ENCODE measurements at regions not wholly inside any gene's neighbourhood (a gene's known extent, or its start where the extent isn't known, plus 50 kb on each side); places are given as distances from the start of the nearest gene placed in this dataset.

DNA sequence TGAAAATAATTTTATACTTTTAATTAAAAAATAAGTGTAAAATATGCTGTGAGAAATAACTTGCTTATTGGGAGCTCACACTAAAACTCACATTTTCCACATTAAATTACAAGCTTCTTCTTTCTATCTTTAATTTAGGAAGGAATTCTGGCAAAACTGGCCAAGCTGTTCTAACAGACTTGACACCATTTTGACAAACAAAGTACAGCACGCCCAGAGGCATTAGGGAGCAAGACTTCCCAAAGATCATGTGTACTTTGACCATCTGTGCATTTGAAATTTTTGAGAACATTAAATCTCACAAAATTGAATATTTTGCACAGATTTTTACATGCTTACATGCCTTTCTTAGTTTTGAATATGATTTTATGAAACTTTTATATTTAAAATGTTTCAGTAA, 1288.4 kb upstream of the CADM2 start:
- no peaks in the 10 kb centered on the region for H3K9me3 ChIP-seq
- H3K27me3 ChIP-seq: no peaks in the 10 kb centered on the region
- no peaks in the 10 kb centered on the region for H3K36me3 ChIP-seq
- DNase-seq (ENCODE audit: low spot score in 2 of 2): no peak
- 82% methylated on average over 1 of the region's 1 CpG for WGBS
- no peak overlapping the region for H3K27ac ChIP-seq
- TF ChIP-seq EP300 (IDR thresholded peaks at IDR 0.05) (no peak), POLR2A (IDR thresholded peaks at IDR 0.05) (no peak), POLR2AphosphoS5 (IDR thresholded peaks at IDR 0.05) (no peak)
- TF ChIP-seq, protein P1, sequence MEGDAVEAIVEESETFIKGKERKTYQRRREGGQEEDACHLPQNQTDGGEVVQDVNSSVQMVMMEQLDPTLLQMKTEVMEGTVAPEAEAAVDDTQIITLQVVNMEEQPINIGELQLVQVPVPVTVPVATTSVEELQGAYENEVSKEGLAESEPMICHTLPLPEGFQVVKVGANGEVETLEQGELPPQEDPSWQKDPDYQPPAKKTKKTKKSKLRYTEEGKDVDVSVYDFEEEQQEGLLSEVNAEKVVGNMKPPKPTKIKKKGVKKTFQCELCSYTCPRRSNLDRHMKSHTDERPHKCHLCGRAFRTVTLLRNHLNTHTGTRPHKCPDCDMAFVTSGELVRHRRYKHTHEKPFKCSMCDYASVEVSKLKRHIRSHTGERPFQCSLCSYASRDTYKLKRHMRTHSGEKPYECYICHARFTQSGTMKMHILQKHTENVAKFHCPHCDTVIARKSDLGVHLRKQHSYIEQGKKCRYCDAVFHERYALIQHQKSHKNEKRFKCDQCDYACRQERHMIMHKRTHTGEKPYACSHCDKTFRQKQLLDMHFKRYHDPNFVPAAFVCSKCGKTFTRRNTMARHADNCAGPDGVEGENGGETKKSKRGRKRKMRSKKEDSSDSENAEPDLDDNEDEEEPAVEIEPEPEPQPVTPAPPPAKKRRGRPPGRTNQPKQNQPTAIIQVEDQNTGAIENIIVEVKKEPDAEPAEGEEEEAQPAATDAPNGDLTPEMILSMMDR (IDR thresholded peaks at IDR 0.05): no peak
- H3K4me1 ChIP-seq: no peaks in the 10 kb centered on the region
- H3K4me3 ChIP-seq: no peak overlapping the region

DNA sequence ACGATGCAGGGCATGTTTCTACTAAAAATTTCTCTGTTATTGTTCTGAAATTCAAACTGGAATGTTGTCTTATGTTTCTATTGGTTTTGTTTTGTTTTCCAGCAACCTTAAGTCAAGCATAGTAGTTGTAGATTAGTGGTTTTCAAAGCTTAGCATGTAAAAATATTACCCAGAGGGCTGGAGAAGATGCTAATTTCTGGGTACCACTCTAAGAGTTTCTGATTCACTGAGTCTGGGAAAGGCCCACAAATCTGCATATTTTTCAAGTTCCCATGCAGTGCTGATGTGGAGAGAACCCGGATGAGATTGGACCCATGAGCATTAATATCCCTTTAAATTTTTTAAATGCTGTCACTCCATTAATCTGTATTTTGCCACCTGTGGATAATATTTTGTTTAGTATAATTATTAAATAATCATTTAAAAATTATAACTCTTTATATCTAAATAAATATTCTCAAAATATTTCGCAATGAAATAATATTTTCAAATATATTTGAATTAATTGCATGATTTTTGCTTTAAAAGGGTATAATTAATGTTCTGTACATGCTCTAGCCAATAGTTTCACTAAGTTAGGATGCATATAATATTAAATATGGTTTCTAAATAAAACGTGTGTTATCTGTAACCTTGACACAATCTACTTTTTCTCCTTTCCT, 1274.7 kb upstream of the CADM2 start:
- H3K9me3 ChIP-seq: no peaks in the 10 kb centered on the region
- no peak overlapping the region for H3K27ac ChIP-seq
- no peak overlapping the region for H3K4me3 ChIP-seq
- TF ChIP-seq EP300 (IDR thresholded peaks at IDR 0.05) (no peak), POLR2A (IDR thresholded peaks at IDR 0.05) (no peak), POLR2AphosphoS5 (IDR thresholded peaks at IDR 0.05) (no peak)
- TF ChIP-seq, protein P1 (IDR thresholded peaks at IDR 0.05): no peak
- DNase-seq (ENCODE audit: low spot score in 2 of 2): no peak
- no peaks in the 10 kb centered on the region for H3K27me3 ChIP-seq
- no peaks in the 10 kb centered on the region for H3K4me1 ChIP-seq
- no peaks in the 10 kb centered on the region for H3K36me3 ChIP-seq
- WGBS: 55% methylated on average over 4 of the region's 4 CpGs

DNA sequence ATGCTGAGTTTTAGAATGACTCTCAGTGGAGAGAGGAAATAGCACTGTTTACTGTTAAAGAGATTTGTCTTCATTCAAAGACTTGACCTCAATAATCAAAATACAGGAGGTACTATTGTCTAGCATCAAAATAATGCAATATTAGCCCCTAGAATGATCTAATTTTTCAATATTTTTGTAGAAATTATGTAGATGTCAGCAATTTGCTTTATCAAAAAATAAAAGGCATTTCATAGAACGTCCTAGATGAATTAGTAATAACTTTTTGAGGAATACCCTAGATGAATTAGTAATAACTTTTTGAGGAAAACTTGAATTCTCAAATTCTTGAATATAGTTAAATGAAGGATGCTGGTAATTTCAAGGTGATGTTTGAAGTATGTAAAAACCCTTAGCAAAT, 1252.1 kb upstream of the CADM2 start:
- H3K27me3 ChIP-seq: no peaks in the 10 kb centered on the region
- H3K36me3 ChIP-seq: no peaks in the 10 kb centered on the region
- TF ChIP-seq EP300 (IDR thresholded peaks at IDR 0.05): no peak
- no peaks in the 10 kb centered on the region for H3K4me1 ChIP-seq
- H3K4me3 ChIP-seq: no peak overlapping the region
- WGBS: 44% methylated on average over 1 of the region's 1 CpG
- DNase-seq (ENCODE audit: low spot score in 2 of 2): no peak
- no peak overlapping the region for H3K27ac ChIP-seq
- H3K9me3 ChIP-seq: no peaks in the 10 kb centered on the region

DNA sequence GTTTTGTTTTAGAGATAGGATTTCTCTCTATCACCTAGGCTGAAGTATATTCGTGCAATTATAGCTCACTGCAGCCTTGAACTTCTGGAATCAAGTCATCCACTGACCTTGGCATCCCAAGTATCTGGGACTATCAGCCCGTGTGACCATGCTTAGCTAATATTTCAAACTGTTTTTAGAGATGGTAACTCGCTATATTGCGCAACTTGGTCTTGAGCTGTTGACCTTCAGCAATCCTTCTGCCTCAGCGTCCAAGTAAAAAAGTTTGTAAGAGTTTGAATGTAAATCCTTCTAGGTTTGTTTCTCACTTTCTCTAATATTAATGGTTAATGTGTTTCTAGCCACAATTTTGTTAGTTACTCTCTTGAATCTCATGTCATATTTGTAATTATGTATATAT, 1243.5 kb upstream of the CADM2 start:
- Histone ChIP-seq H3K4me1 (no peaks in the 10 kb centered on the region), H3K9me3 (no peaks in the 10 kb centered on the region), H3K36me3 (no peaks in the 10 kb centered on the region), H3K4me3 (no peak overlapping the region), H3K27me3 (no peaks in the 10 kb centered on the region), H3K27ac (no peak overlapping the region)
- TF ChIP-seq, protein P1 (IDR thresholded peaks at IDR 0.05): no peak
- TF ChIP-seq EP300 (IDR thresholded peaks at IDR 0.05): no peak
- 63% methylated on average over 5 of the region's 5 CpGs for WGBS
- DNase-seq (ENCODE audit: low spot score in 2 of 2): no peak

DNA sequence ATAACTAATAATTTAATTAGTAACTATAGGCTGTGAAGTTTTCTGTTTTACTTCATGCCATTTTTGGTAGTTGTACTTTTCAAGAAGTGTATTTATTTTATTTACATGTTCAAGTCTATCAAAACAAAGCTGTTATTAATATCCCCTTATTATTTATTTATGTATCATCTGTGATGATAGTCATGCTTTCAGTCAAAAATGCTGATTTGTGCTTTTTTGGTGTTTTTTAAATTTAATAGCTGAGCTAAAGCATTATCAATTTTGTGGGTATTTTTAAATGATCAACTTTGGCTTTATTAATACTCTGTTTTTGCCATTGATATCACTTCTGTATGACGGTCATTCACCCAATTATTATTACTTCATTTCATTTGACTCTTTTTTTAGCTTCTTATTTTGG, 1229.2 kb upstream of the CADM2 start:
- H3K4me1 ChIP-seq: no peaks in the 10 kb centered on the region
- WGBS: 88% methylated on average over 1 of the region's 1 CpG
- no peak overlapping the region for H3K27ac ChIP-seq
- H3K27me3 ChIP-seq: no peaks in the 10 kb centered on the region
- TF ChIP-seq EP300 (IDR thresholded peaks at IDR 0.05) (no peak), POLR2A (IDR thresholded peaks at IDR 0.05) (no peak), POLR2AphosphoS5 (IDR thresholded peaks at IDR 0.05) (no peak)
- TF ChIP-seq, protein P1 (IDR thresholded peaks at IDR 0.05): no peak
- H3K36me3 ChIP-seq: no peaks in the 10 kb centered on the region
- H3K4me3 ChIP-seq: no peak overlapping the region
- peaks cover 2% of the 10 kb centered on the region for H3K9me3 ChIP-seq
- no peak for DNase-seq (ENCODE audit: low spot score in 2 of 2)

DNA sequence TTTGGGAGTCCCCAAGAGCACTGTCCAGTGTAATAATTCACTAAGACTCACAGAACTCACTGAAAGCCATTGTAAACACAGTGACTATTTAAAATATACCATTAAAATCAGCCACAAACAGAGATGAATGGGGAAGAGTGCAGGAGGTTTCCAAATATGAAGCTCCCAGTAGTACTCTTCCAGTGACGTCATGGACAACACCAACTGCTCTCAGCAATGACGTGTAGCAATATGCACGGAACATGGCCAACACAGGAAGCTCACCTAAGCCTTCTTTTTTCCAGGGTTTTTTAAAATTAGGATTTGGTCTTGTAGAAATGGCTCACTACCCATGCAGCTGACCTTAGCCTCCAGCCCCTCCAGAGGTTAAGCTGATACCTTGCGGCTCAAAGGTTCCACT, 1224.1 kb upstream of the CADM2 start:
- Histone ChIP-seq H3K36me3 (no peaks in the 10 kb centered on the region), H3K9me3 (no peaks in the 10 kb centered on the region), H3K4me1 (no peaks in the 10 kb centered on the region), H3K27me3 (no peaks in the 10 kb centered on the region), H3K4me3 (no peak overlapping the region), H3K27ac (no peak overlapping the region)
- no peak for TF ChIP-seq POLR2AphosphoS5 (IDR thresholded peaks at IDR 0.05)
- TF ChIP-seq, protein P1 (IDR thresholded peaks at IDR 0.05): no peak
- no peak for TF ChIP-seq EP300 (IDR thresholded peaks at IDR 0.05)
- WGBS: 89% methylated on average over 4 of the region's 4 CpGs
- no peak for DNase-seq (ENCODE audit: low spot score in 2 of 2)

Data from suprapubic skin (tissue), 4 donors.